CD4-positive, alpha-beta T cell treated with Interleukin-1 beta for 1 hour (primary cell): ENCODE measurements at regions not wholly inside any gene's neighbourhood (a gene's known extent, or its start where the extent isn't known, plus 50 kb on each side); places are given as distances from the start of the nearest gene placed in this dataset.
A peak's percentile ranks its signal among the peaks of the same experiment; 100 is the strongest.
"Not testable (repeated sequence)": the region's sequence is repeated elsewhere in the genome, so short reads cannot be mapped to it uniquely, and the experiment has no call there.

Source experiments
- DNase-seq, 2 donors: peaks; one replicate each; pipeline ENCODE4 v3.0.0-alpha.2; 2020 to 2022

DNA sequence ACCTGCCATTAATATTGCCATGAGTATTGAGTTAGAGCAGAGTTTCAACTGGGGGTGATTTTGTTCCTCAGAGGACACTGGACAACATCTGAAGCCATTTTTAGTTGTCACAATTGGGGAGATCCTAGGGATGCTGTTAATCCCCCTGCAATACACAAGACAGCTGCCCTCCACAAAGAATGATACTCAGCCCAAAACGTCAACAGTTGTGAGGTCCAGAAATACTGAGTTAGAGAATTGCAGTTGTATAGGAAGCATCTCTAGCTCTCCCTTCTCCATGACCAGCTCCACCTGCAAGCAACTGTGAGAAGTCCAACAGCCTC is 614.0 kb upstream of the CDH5 start:
- no peak for DNase-seq

DNA sequence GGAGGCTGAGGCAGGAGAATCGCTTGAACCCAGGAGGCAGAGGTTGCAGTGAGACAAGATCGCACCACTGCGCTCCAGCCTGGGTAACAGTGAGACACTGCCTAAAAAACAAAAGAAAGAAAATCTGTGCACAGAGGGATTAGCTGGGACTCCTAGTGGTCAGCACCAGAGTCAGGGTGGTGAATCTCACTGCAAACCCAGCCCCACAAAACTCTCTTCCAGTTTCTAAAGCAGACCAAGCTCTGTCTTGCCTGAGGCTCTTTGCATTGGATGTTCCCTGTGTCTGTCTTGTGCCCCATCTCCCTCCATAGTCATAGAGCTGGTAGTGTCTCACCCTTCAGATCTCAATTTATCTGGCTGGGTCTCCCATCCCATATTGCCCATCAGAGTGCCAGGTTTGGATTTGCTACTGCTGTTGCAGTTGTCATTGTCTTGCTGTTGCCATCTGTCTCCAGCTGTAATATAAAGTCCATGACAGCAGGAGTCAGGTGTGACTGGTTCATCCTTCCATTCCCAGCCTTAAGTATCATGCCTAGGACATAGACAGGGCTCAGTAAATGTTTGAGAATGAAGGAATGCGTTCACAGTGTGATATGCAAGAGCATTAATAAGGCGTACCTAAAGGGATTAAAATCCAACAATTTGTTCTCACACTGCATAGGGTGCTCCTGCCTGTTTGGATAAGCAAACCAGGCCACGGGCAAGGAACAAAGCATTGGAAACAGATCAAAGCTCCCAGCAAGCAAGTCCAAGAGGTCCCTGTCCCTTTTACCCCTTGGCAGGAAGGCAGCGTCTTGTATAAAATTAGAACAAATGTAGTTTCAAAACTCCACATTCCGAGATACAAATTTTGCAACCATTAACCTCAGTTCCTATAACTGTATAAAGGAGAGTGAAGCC is 614.6 kb upstream of the CDH5 start:
- DNase-seq = no peak

DNA sequence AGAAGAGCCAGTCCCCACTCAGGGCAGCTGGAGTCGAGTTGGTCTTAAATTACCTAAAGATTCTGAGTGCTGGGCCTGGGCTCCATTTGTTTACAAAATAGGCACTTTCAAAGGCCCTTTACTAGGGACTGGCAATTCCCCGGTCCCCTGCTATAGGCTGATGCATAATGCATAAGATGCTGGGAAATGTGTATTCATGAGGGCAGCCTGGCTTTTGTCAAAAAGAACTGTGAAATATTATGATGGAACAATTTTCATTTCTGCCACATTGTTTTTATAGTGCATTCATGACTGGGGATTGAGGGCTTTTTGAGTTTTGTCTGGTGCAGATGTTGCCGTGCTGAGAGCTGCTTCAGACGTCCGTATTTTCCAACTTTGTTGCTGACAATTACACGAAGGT is 617.0 kb upstream of the CDH5 start:
- no peak for DNase-seq

DNA sequence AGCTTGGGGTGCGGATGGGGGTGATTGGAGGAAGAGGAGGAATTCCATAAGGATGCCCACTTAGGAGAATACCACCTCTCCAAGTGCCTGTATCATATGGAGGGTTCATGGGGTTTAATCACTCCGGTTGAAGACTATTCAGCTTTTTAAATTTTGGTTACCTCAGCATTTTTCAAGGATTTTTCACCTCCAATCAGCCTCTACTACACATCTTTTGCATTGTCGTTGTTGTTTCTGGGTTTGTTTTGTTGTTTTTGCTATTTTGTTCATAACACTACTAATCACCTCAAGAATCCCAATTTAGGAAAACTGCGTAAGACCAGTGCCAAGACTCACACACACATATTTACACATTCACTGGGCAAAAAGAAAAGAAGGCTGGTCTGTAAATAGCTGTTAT is 619.5 kb upstream of the CDH5 start:
- DNase-seq = no peak

DNA sequence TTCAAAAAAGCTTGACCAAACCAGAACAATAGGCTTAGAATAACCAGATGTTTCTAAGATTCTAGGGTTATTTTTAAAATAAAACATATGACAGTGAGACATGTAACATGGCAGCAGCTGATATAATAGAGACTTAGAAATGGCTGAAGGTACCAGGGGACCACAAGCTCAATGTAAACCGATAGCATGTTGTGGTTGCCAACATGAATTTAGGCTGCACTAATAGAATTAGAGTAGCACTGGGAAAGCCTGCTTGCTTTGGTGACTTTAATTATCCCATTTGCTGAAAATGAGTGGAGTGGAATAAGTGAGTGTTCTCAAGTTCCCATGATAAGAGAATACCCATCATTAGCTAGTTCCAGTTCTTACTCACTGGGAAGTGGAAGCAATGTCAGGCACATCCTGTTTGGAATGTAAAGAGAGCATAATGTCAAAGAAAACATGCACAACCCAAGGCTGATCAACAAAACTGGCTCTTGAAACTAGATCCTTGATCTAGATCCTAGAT is 621.2 kb upstream of the CDH5 start:
- no peak for DNase-seq

DNA sequence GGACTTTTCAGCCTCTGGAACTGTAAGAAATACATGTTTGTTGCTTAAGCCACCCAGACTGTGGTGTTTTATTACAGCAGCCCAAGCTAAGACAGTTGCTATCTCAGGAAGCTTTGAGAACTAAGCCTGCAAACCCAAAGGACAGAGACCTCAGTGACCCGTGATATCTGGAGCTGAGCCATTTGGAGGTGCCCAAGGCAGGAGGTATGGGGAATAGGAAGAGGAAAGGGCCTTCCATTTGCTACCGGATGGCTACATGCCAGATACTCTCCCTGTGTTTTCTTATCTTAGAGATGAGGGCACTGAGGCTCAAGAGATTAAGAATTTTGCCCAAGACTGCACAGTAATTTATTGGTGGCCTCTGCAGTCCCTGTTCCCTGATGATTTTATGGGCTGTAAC is 622.1 kb upstream of the CDH5 start:
- no peak for DNase-seq

DNA sequence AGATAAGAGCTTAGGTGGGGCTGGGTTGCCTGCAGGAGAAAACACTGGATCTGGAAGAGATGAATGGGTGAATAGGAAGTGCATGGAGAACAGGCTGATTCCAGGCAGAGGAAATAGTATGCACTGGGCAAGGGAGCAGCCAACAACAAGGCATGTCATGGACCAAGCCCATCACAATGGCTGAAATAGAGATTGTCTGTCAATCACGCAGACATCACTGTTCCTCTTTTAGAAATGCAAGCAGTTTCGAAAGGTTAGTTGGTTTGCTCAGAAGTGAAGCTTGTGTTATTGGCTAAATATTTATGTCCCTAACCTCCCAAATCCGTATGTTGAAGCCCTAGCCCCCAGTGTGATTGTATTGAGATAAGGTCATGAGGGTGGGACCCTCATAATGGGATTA is 621.7 kb upstream of the CDH11 start:
- DNase-seq = no peak

DNA sequence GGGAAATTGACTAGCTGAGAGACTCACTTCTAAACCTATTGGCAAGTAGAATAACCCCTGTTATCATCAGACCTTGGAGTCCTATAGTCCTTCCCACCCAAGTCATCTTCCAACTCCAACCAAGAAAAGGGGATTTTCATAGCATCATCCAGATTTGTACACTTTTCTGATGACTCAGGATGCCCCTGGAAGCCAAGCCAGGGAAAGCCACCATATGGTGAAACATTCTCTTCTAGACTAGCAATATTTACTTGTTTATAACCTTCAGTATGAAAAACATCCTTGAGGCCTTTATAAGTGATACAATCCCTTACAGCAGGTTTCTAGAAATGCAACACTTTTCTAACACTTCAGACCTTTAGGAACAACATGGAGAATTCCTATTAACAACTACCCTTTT is 618.8 kb upstream of the CDH11 start:
- DNase-seq = no peak

DNA sequence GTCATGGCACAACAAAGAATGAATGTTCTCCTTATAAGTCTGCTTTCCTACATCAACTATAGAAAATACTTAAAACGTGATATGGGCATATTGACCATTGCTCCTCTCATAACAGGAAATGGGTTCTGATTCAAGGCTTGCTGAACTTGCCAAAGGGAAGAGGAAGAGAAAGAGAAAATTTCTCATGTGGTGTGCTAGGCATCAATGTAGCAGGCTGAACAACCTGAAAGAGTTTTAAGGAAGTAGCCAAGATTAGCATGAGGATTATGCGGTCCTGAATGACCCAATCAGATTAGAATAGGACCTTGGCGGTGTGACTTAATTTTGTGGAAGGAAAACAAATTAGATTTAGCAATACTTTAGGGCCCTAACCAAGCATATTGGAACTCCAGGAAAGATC is 617.7 kb upstream of the CDH11 start:
- DNase-seq = peak in 1 of 2 donors; percentile 3

DNA sequence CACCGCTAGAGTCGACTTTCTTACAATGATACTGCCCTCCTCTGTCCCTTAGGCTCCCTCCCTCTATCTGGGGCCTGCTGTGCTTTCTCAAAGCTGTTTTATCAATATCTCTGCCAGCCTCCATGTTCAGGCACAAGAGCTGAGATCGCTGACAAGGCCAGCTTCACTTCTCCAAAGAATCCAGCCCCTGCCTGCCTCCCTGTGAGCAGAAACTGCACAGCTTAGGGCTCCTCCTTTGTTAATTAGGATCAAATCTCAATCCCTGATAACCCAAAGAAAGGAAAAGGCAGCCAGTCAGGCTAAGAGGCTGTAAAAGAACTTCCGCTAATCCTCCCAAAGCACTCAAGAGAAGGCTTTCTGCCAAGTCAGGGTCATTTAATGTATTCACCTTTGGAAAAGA is 616.0 kb upstream of the CDH11 start:
- DNase-seq = no peak

DNA sequence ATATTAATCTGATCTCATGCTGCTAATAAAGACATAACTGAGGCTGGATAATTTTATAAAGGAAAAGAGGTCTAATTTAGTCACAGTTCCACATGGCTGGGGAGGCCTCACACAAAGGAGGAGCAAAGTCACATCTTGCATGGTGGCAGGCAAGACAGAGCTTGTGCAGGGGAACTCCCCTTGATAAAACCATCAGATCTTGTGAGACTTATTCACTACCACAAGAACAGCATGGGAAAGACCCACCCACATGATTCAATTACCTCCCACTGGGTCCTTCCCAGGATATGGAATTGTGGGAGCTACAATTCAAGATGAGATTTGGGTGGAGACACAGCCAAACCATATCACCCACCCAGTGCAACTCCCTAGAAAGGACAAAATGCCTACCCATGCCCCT is 613.8 kb upstream of the CDH11 start:
- DNase-seq = not testable (repeated sequence)

DNA sequence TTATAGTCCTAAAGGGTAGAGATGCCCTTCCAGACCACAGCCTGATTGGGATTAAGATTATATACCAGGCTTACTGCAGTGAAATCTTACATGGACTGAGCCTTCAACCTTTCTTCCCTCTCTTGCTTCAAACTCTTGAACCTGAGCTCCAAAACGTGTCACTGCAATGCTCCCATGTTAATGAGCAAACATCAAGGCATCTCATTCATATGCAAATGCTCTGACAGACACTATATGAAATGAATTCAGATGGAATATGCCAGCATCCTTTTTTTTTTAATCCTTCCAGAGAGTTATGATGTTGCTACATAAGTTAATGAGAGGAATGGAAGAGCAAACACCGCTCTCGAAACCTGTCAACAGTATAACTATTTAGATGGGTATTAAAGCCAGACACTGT is 611.9 kb upstream of the CDH11 start:
- DNase-seq = no peak

DNA sequence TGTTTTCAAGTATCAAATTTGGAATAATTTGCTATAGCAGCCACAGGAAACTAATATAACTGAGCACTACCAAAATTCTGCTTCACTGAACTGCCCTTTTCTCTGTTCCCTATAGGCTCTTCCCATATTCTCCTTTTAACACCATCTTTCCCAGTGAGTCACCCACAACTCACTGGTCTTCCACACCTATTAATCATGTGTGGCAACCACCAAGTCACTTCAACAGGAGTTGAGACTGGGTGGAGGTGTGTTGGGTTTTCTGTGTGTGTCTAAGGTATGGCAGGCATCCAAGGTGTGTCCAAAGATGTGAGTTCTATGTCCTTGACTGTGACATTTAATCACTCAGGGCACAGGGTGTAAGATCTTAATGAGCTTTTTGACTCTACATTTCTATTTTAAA is 610.0 kb upstream of the CDH11 start:
- no peak for DNase-seq

DNA sequence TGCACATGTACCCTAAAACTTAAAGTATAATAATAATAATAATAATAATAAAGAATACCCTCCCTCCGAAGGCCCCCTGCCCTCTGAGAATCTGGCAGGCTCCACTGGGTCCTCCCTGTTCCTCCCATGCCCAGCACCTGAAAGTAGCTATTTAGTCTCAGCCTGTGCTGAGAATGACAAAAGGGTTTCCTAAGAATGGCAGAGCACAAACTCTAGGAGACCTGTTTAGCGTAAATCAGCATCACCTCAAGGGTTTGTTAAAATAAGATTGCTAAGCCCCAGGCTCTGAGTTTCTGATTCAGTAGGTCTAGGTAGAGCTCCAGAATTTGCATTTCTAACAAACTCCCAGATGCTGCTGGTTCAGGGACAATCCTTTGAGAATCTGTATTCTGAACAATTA is 606.8 kb upstream of the CDH11 start:
- no peak for DNase-seq

DNA sequence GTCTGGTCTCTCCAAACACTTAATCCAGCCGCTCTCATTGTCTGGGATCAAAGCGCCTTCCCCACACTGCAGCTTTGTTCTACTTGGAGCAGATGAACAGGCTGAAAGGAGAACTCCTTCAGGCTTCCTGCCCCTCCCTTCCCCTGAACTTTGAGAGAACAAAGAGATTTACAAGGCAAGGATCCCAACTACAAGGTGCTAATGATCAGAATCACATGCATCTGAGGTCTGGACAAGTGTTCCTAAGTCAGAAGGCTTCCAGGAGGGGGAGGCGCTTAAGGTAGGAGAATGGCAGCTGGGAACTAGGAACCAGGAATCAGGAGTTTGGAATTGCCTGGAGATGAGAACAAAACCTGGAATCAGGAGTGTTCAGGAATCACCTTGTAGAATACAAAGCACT is 606.3 kb upstream of the CDH11 start:
- DNase-seq = no peak

DNA sequence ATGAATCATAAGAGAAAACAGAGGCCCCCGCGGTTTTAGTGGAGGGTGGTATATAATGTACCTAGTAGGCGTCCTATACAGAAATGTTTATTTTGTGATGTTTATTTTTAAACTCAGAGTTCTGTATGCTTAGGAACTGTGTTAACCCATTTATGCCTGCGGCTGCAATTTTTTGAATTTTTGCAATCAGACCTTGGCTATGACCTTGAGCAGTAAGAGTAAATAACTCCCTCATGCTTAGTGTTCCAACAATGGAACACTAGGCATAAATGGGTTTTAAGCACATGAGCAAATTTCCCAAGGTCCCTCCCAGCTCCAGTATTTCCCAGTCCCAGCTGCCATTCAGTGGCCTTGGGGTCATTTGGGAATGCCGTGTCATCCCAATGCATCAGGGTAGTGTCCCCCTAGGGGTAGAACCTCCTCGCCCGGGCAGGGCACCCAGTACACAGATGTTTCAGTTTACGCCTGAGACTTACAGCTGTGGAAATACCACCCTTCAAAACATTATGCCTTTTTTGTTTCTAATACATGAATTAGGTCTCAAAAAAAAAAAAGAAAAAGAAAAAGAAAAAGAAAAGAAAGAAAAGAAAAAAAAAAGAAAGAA is 605.8 kb upstream of the CDH11 start:
- no peak for DNase-seq

DNA sequence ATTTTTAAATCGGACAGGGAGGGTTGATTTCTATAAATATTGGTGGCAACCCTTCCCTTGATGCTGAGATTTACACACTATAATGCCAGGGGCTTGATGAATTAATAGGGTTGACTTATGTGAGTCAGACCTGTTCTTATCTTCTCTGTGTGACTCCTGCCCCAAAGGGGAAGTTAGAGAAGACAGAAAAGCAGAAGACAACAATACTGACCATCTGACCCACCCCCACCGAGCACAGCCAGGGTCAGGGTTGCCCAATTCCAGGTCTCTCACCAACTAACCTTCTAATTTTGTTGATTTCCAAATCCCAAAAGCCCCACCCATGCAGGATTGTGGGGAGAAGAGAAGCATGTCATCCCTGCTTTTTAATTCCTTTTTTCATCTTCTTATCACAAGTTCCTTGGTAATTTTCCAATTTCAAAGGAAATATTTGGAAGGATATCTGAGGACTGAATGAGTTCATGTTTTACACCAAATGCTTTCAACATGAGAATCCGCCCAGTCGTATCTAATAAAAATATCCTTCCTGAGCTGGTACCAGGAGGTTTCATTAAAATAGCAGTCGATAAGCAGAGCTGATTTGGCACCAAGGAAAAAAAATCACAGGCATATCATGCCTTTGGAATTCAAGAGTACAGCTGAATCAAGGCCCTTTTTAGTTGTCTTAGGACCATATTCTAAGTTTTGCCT is 603.4 kb upstream of the CDH11 start:
- peak in 1 of 2 donors; percentile 11 for DNase-seq

DNA sequence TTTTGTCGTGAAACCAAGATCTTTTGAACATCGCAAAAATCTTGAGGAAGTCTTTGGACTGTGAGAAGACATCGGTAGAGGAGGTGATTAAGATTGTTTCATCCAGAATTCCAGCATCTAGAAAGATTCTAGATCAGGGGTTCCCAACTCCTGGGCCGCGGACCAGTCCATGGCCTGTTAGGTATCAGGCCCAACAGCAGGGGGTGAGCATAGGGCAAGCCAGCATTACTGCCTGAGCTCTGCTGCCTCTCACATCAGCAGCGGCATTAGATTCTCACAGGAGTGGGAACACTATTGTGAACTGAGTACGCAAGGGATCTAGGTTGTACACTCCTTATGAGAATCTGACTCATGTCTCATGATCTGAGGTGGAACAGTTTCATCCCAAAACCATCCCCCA is 600.6 kb upstream of the CDH11 start:
- no peak for DNase-seq

DNA sequence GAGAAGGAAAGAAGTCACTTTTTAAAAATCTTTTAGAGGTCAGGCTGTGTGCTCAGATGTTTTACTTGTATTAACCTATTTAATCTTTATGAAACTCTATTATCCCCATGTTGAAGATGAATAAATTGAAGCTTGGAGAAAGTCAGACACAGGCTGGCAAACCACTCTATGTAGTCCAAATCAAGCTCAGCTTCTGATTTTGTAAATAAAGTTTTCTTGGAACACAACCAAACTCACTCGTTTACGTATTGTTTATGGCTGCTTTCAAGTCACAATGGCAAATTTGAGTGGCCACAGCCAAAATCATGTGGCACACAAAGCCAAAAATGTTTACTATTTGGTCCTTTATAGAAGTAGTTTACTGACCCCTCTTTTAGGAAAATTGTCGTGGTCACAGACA is 596.0 kb upstream of the CDH11 start:
- DNase-seq = no peak

DNA sequence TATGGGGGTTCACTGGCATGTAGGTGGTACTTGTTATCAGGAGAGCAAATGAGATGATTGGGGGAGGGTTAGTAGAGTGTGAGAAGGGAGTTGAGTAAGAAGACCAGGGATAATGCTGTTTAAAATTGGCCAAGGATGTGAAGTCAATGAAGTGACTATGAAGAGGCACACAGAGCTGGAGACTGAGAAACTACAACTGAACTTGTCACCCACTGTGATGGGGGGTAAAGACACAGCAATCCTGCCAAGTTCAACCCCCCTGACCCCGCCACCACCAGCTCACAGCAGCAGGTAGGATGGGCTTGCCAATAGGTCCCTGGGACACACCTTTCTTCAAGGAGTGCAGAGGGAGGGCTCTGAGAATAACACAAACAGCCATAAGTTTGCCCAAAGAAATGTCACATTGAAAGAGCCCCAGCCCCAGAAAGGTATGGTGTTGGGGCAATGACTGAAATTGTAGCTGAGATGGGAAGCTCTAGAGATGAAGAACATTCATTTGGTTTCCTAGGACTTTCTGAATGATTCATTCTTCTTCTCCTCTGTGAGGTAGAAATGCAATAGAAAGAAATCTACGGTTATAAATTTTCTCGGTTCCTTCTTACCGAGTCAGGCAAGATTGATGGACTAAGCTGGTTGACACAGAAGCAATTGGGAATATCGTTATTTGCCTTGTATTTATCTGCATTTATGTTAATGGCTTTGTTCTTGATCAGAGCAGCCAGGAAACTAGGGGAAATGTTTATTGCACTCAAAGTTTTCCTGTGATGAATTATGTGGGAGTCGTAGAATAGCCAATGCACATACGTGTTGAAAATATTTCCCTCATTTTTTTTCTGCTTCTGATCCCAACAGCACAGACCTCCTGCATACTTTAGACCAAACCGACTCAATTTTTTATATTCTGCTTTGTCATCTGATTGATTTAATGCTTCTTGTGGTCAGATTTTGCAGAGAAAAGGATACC is 595.2 kb upstream of the CDH11 start:
- DNase-seq = no peak

DNA sequence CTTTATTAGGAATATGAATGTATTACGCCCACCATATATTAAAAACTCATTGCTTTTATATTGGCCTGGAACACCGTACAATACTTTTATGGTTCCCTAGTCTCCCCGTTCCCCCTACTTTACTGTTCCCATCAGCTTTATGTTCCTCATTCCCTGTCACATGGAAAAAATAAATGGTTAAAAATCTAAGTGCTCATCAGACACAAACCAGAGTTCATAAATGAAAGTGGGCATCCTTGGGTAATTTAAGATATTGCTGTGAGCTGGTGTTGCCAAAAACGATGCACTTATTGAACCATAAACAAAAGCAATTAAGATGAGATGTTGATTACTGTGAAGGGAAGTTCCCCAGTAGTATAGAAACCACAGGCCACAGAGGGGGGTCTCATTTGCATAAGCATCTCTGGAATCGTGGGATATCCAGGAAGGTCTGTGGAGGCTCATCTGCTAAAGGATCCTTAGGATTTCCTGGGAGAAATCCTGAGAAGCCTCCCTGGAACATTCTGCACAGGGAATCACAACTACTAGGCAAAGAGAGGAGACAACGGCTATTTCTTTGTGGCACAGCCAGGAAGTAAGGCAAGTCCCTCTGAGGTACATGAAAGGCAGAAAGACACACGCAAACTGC is 591.4 kb upstream of the CDH11 start:
- DNase-seq = no peak

DNA sequence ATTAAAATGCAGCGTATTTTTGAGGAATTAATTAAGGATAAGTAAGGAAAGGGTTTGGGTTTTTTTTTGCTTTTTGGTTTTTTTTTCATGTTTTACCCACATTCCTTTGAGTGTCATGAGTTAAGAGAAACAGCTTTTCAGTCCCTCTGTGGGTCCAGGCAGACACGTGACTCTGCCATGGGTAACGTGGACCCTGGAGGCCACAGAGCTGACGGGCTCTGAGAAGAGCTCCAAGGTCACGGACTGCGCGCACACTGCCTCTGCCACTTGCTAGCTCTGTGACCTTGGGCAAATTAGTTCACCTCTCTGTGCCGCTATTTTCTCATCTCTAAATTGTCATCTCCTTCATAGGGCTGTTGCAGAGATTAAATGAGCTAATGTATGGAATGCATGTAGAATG is 588.2 kb upstream of the CDH11 start:
- DNase-seq = no peak
